DND-41 (cell line): ENCODE measurements at regions not wholly inside any gene's neighbourhood (a gene's known extent, or its start where the extent isn't known, plus 50 kb on each side); places are given as distances from the start of the nearest gene placed in this dataset.

Experiments used
- CTCF ChIP-seq: IDR thresholded peaks from 2 replicates; pipeline ENCODE4 v1.5.1; 2012; ENCODE audit warnings: borderline replicate concordance, low read length, moderate library complexity, mild to moderate bottlenecking; ENCODE audit not compliant: poor library complexity, severe bottlenecking; ENCODE audit errors: extremely low read depth
- EZH2 ChIP-seq: IDR thresholded peaks from 3 replicates; pipeline ENCODE4 v1.6.1; 2012; ENCODE audit warnings: borderline replicate concordance, low read depth, mild to moderate bottlenecking, moderate library complexity, low read length, inconsistent platforms; ENCODE audit not compliant: severe bottlenecking

GRCh38 chr9:19510907-19511306 lies 102.1 kb downstream of the ACER2 start:
- TF ChIP-seq CTCF (no peak), EZH2 (no peak)
